GM18498 (cell line): ENCODE measurements at regions not wholly inside any gene's neighbourhood (a gene's known extent, or its start where the extent isn't known, plus 50 kb on each side); places are given as distances from the start of the nearest gene placed in this dataset.
"Not testable (repeated sequence)": the region's sequence is repeated elsewhere in the genome, so short reads cannot be mapped to it uniquely, and the experiment has no call there.

Experiments used
- ATAC-seq: cut with Tn5 transposase; IDR thresholded peaks from one replicate; pipeline ENCODE4 v1.9.1; 2021; ENCODE audit warnings: mild to moderate bottlenecking, moderate library complexity; ENCODE audit not compliant: unreplicated experiment

DNA sequence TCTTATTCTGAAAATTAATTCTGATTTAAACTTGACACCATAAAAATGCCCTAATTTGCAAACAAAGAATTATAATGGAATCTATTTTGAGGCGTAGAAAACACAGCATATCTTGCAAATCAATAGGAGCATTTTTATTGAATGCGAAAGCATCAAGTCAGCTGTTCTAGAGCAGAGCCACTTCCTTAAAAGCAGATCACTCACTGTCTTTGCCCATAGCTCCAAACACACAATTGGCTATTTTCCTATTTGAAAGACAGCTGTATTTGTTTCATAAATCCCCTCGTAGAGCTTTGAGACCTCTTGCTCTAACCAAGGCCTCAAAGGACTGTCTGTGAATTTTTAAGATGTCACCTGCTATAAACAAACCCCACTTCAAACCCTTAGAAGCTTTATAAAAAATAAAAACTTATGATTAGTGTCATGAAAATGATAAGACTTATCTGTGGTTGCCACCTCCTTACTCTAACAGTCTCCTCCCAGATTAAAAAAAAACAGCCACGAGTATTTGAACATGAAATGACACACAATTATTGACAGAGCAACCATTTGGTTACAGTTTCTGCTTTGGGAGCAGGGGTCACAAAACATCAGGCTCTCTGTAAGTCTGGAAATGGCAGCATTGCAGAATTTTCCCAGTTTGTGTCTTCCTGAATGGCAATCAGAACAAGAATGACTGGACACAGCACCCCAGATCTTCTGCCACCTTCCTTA is 75.6 kb upstream of the RASEF start:
- no peak for ATAC-seq

DNA sequence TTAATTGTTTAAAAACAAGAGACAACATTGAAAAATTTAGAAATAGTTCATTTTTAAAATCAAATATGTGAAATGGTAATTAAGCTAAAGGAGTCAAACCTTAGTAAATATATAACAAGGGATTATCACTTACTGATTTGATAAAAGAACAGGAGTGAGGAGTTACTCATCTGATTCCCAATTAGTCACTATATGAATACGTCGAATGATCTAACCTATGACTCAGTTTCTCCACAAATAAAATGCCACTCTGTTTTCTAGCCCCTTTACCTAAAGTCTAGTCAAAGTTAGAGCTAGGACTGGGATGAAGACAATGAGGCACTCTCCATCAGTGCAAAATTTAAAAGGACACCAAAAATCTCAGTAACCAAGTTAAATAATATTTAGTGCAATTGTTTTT is 70.4 kb upstream of the RASEF start:
- ATAC-seq: no peak

DNA sequence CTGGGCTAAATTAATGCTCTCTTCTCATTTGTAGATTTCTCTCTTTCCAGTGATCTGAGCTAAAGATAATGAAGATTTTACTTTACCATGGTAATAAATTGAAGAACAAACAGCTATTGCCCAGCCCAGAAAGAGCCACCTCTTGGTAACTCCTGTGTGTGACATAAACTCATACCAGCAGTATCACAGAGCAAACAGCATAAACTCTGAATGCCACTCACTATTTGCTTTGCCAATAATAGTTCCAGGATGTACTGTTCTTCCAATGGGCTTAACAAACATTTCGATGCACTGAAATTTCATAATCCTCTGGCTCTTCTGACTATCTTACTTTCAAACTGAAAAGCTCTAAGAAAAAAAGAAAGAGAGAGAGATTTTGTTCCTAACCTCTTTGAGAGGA is 69.8 kb upstream of the RASEF start:
- ATAC-seq: no peak

DNA sequence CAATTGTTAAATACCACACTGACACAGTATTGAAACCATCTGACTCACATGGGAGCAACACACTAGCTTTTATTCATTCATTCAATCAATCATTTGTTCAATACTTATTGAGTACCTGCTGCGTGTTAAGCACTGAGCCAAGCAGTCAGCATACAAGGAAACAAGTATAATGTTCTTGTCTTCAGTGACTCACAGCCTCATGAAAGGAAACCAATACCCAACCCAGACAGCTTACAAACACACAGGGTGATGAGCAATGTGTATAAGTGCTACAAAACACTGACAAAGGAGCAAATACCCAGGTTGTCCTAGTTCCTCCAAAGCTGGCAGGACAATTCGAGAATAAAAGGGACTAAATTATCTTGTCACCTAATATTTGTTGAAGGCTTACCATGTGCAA is 67.6 kb upstream of the RASEF start:
- no peak for ATAC-seq

DNA sequence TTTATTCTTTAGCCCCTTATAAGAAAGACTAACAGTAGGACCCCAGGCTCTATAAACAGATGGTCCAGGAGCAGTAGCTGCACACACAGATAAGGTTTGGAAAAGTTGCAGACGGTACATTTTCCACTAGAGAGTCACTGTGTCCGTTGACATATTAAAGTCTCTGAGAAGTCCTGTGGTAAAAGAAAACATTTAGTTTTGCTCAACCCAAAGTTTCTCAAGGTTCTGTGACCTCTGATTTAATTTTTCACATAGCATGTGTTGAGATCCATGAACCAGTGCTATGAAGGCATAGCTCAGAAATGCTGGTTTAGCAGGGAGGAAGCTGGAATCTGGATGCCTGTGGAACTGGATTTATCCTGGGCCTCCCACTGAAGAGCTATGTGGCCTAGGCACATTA is 62.7 kb upstream of the RASEF start:
- no peak for ATAC-seq

DNA sequence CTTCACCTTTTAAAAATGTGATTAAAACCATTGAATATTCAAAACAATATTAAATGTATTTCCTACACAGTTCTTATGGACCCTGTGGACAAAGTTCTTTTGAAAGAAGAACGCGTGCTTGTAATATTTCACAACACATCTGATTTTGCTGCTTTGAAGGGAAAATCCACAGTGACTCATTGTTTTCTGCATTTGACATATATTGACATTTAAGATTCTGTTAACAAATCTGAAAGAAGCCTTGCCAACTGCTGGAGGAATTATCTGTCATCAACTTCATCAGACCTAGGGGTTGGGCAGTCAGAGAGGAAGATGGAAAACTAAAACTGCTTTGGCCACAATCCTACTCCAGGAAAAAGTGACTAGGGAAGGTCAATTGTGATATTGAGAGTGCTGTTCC is 56.9 kb upstream of the RASEF start:
- ATAC-seq: no peak

DNA sequence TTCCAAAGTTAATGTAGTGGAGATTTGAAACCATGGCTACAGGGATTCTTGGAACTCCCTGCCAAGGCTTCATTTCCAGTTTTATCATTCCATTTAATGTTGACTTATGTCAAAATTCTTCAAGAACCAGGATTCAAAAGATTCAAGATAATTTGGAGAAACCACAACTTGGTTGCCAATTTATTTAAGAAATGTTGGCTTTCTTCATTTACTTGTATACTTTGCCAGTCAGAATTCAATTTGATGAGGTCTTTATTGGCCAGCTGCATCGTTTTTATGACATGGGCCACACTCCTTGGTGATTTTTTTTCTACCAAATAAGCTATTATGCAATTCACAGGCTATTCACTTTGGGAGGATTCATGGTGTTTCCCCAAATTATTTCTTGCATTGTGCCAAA is 53.1 kb upstream of the RASEF start:
- ATAC-seq: no peak

DNA sequence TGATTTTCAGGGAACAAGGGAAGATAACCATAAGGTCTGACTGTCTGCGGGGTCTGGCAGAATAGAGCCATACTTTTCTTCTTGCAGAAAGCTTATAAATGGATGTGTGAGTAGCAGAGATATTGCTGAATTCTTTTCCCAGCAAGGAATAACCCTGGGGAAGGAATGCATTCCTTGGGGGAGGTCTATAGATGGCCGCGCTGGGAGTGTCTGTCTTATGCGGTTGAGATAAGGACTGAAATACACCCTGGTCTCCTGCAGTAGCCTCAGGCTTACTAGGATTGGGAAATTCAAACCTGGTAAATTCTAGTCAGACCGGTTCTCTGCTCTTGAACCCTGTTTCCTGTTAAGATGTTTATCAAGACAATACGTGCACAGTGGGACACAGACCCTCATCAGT is 50.5 kb upstream of the RASEF start:
- ATAC-seq: not testable (repeated sequence)
